Right renal cortex interstitium (tissue), 3 donors: ENCODE measurements at regions not wholly inside any gene's neighbourhood (a gene's known extent, or its start where the extent isn't known, plus 50 kb on each side); places are given as distances from the start of the nearest gene placed in this dataset.

ENCODE experiments used
- DNase-seq, 3 donors: peaks; one replicate each; pipeline ENCODE4 v3.0.0-alpha.2; 2013; ENCODE audit warnings: low read depth in 3 of 3, low spot score in 2 of 3

DNA sequence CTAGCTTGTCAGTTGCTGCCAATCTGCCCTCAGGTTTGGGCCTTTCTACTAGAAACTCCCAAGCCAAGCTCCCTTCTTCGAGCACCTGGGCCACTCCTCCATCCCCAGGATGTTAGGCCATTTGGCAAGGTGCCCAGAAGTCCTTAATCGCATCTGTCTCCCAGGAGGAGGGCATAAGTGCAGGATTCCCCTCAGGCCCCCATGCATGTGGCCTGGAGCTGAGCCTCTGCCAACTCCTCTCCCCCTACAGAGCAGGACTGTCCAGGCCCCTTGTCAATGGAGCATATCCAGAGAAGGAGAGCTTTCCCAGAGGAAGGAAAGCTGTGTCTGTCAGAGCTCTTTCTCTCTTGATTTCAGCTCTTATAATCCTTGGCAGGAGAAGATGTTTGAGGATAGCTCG lies 182.6 kb upstream of the ROPN1 start:
- DNase-seq: peak in 1 of 3 donors; percentile 21

DNA sequence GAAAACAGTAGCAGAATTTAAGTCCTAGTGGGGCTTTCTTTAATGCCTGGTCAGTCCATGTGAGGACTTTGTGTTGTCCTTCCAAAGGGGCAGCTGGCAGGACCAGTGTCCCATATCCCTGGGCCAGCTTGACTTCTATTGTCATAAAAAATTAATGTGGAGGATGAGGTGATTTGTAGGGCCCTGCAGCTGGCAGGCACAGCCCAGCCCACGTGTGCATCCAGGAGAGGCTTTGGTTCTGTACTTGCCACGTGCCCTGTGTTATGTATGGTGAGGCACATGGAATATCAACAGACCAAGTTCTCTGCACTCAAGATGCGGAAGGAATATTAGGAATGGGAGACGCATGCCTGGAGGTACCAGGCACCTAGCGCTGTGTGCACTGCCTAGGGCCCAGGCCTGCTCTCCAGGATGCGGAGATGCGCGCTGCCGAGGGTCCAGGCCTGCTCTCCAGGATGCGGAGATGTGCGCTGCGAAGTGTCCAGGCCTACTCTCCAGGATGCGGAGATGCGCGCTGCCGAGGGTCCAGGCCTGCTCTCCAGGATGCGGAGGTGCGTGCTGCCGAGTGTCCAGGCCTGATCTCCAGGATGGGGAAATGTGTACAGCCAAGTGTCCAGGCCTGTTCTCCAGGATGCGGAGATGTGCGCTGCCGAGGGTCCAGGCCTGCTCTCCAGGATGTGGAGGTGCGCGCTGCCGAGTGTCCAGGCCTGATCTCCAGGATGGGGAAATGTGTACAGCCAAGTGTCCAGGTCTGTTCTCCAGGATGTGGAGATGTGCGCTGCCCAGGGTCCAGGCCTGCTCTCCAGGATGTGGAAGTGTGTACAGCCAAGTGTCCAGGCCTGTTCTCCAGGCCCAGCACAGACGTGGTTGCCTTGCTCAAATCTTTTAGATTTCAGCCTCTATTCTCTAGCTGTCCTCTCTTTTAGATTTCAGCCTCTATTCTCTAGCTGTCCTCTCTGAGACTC lies 183.3 kb upstream of the ROPN1 start:
- DNase-seq: no peak

DNA sequence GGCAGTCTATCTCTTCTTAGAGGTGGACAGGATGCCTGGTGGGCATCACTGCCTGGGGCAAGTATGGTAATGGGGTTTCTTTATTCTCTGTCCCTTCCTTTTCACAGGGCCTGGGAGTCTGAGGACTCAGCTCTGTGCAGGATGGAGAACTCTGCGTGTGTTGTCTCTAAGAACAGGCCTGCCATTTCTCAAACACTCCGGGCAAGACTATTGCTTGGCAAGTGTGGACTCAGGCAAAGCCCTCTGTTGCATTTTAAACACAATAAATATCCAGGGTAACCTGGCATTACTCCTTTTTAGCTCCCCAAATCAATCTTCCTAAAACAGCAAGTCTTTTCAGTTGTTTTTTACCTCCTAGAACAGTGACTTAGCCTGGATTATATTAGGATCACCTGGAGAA lies 185.1 kb upstream of the ROPN1 start:
- no peak for DNase-seq

DNA sequence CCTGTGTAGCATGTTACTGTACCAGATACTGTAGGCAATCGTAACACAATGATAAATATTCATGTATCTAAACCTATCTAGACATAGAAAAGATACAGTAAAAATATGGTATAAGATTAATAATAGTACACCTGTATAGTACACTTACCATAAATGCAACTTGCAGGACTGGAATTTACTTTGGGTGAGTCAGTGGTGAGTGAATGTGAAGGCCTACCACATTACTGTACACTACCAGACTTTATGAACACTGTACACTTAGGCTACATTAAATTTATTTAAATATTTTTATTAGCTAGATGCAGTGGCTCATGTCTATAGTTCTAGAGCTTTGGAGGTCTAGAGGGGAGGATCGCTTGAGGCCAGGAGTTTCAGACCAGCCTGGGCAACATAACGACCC lies 186.6 kb upstream of the ROPN1 start:
- DNase-seq: no peak

DNA sequence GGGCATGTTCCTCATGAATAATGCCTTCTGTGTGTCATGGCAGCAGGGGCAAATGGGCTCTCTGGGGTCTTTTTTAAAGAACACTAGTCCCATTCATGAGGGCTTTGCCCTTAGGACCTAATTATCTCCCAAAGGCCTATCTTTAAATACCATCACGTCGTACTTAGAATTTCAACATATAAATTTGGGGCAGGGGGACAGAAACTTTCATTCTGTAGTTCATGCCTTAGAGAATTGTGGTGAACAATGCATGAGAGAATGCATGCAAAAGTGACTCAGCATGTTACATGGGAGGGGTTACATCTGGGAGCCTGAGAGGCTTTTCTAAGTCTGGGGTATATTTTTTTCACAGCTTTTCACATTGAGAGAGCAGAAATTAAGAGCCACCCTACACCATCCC lies 208.5 kb upstream of the ROPN1 start:
- no peak for DNase-seq

DNA sequence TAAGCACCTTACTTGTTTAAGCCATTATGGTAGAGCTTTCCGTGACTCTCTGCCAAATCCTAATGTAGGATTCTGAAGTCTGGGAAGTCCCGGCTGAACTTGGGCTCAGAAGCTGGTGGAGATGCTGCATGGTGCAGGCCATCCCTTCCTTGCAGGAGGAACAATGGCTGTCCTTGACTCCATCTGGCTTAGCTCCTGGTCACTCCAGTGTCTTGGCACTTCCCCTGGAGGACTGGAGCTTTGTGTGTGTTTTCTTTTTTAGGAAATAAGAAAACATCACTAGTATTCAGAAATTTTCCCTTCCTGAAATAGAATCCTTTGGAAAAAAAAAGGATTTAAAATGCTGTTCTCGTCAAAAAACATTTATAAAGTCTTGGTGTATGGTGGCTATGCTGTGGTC lies 209.3 kb upstream of the ROPN1 start:
- DNase-seq: no peak

DNA sequence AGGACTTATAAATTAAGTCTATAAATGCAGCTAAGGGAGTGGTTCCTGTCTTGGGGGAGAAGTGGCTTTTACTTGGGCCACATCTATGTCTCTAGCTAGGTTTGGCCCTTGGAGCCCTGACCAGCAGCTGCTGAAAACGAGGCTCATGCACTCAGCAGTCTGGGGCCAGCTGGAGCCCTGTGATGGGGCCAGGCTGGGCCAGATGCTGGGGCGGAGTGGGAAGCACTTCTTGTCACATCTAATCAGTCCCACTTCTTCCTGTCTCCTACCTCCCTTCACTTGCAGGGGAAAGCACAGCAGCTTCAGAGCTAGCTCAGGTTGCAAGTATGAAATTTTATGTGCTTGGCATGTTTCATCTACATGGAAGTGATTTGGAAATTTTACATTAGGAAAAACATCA lies 209.9 kb upstream of the ROPN1 start:
- DNase-seq: no peak

DNA sequence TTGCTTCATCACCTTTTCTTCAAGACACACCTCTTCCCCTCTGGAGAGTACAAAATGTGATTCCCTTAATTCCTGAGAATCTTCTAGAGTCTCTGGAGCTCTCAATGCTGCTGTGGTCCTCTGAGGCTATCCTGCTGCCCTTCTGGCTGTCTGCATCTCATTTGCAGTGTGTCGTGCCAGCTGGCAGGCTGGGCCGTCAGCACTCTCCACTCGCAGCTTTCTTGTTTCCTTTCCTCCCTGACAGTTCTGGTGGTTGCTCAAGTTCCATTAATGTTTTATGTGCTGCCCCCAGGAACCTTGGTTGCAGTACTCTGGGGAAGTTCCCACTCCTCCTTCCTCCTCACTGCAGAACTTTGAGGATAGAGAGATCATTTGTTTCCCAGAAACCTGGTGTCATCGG lies 210.8 kb upstream of the ROPN1 start:
- DNase-seq: no peak

DNA sequence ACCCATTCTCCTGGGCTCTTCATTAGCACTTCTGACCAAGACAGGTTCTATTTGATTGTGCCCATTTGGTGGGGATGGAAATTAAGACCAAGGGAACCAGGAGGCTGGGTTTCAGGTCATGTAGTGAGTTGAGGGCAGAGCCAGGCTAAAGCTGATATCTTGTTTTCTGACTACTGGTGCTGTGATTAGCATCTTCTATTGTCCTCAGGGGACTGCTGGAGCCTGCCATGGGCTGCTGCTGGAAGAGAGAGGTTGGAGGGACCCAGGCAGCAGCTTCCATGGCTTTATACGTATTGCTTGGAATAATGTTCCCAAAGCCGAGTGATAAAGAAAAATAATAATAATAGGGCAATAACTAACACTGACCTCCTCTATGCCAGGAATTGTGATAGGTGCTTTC lies 211.4 kb upstream of the ROPN1 start:
- DNase-seq: no peak

DNA sequence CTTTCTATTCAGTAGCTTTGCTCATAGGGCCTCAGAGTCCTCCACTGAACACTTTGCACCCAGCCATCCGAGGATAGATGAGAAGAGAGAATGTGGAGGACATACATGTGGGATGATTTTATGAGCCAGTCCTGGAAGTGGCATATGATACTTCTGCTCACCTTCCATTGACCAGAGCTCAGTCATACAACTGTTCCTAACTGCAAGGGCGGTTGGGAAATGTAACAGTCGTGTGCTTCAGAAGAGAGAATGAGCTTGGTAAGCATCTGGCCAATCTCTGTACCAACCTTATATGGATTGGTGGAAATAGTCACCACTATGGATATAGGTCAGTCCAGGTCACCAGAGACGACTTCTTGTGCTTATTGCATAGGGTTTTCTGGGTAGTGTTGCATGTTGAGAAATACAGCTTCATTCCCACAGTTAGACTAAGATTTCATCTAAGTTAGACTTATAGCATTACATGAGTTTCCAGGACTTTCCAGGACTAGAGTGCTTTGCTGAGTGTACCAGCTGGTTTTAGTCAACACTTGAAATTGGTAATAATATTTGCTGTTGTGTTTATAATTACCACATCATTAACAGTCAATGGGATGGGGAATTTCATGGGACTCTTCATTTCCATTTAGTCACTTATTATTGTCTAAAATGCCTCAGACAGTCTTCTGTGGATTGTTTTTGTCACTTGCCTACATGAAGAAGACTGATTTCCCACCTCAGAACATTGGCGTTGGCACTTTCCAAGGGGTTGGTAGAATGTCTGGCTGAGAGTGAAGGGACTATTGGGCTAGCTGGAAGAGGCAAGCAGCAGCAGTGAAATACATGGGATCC lies 214.5 kb upstream of the ROPN1 start:
- no peak for DNase-seq

DNA sequence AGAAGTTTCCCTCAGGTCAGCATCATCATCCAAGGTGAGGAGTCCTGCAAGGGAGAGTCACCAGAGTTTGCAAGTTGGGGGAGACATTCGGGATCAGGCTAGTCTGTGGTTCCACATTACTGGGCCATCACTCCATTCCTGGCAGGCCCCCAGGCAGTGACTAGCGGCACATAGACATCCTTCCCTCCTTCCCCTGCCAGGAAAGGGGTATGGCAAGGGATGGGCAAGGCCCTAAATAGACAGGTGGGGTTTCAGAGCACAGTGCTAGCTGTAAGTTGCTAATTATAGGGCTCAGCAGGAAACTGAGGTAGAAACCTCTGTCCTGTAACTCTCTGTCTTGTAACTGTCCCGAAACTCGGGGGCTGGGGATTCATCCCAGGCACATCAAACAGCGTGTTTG lies 215.2 kb upstream of the ROPN1 start:
- DNase-seq: no peak

DNA sequence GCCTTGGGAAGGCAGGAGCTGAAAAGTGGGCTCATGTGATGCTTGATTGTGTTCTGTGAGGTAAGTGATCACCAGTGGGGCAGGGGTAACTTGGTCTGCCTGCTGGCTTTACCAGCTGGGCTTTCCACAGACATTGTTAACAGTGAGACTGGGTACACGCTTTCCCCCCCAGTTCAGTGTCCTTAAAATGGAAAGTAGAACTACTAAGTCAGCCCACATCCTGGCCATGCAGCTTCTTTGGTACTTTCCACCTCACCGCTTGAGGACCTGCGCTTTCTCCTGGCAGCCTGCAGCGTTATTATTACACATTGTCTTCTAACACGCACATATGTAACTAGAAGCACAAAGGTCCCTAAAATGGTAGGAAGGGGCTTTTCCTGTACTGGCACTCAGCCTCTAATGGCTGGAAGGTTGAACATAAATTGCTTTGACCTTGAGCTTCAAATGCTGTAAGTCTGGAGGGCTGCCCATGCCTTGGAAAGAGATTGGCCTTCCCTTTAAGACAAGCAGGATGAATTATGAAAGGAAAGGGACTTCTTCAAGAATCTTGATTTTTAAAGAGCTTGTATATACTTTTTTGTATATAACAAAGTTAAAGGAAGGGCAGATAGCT lies 216.1 kb upstream of the ROPN1 start:
- DNase-seq: no peak

DNA sequence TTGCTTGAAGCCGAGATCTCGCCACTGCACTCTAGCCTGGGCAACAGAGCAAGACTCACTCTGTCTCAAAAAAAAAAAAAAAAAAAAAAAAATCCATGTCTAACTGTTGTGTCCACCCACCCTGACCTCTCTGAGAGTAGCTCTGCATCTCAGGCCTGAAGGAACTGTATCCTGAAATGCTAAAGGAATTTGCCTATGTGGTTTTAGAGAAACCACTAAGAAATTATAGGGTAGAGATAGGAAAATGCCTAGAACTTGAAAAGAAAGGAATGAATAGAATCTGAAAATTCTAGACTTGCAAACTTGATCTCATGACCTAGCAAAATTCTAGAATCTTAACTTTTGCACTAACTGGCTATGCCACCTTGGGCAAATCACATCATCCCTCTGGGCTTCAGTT lies 217.5 kb upstream of the ROPN1 start:
- no peak for DNase-seq

DNA sequence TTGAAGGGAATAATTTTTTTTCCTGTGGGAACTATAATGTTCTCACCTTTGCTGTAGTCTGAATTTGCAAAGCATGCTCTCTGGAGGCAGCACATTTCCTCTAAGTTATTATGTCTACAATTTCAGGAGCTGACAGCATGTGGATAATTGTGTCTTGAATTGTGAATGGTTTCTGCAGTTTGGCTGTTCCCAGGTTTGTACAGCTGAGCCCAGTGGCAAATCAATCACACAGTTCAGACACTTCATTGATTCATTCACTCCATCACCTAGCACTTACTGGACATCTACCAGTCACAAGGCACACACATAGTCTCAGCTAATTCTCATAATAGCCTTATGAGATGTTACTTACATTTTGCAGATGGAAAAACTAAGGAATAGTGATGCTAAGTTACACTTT lies 219.0 kb upstream of the ROPN1 start:
- no peak for DNase-seq

DNA sequence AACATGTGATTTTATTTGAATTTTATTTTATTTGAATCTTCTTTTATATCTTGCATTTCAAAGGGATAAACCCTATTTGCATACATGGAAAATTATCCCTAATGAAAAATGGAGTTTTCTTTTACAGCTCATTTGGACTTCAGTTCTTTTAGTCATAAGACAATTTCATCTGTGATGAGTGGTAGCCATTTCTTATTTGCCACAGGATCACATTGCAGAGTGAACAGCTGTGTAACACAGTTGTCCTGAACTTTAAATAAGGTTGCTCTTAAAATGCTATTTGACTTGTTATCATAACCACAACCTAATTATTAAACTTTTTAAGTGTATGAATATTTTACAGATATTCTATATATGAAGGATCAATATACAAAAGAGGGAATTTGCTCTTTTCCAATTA lies 221.7 kb upstream of the ROPN1 start:
- DNase-seq: no peak

DNA sequence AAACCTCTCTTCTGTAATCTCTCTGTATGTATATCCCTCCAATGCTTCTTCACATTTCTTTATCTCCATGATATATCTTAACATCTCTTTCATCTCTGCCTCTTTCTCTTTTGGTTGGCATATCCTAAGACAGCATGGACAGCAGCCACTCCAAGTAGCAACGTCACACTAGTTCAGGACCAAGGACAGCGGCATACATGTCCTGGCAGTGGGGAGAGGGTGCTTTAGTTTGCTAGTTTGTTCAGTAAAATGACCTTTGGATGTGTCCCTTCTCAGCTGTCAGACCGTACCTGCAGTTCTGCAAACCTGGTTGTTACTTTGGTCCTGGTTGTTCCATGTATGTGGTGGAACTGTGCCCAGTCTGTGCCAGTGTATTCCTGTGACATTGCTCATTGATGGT lies 225.6 kb upstream of the ROPN1 start:
- DNase-seq: peak; percentile 69 to 85 (median 77)

DNA sequence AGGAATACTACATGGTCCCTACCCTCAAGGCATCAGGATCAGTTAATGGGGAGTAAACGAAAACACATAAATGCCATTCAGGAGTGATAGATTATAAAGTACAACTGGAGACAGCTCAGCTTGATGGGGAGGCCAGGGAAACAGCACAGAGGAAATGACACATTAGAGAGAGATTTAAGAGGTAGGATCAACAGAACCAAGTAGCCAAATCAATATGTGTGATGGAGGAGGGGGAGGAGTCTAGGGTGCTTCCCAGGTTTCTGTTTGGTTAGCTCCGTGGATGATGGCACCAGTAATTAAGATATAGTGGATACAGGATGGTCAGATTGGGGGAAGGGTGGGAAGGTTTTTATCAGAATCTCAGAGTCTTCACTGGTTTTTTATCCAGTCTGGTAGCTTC lies 229.5 kb upstream of the ROPN1 start:
- no peak for DNase-seq

DNA sequence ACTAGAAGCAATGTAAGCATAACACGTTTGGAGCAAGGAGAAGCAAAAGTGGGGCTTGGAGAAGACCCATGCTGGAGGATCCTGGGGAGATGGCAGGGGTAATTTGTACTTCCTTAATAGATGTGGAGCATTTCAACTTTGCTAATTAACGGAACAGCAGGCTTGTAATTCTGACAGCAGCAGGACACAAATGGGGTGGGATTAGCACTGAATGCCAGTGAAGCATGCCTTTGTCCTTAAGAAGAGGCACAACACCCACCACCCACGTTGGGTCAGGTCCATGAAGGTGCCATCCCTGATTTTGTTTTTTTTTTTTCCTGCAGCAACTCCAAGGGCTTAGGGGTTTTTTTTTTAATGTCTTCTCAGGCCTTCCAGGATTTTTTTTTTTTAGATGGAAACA lies 231.9 kb upstream of the ROPN1 start:
- DNase-seq: no peak

DNA sequence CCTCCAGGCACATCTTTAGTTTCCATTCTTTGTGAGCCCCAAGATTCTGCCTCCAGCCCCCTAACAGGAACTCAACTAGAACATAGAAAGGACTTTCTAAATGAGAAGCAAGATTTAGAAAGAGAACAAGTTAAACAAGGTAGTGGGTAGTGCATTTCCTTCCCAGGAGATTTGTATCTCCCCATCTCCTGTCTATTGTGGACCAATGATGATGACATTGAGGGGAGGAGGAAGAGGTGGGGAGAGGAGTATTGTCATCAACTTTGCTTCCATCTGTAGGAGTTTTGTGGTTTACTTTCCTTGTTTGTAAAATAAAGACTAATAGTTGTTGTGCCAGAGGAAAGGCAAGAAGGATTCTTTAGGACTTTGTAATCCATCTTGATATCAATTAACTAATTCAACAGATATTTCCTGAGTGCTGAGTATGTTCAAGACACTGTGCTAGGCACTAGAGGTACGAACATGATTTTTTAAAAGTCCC lies 235.3 kb upstream of the ROPN1 start:
- DNase-seq: no peak

DNA sequence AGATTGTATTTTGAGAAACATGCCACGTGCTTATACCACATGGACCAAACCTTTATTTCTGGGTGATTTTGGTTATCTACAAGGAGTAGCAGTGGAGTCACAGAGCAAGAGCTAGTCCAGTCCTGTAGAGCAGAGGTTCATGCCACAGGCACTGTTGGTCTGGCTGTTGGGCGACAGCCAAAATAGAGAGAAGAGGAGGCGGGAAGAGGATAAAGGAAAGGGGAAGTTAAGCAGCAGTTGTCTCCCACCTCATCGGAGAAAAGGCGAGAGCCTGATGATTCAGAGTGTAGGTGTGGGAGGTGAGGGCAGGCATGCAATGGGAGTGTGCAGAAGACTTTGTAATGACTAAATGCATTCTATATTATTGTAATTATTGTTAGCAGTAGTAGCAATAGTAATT lies 237.5 kb upstream of the ROPN1 start:
- DNase-seq: no peak

DNA sequence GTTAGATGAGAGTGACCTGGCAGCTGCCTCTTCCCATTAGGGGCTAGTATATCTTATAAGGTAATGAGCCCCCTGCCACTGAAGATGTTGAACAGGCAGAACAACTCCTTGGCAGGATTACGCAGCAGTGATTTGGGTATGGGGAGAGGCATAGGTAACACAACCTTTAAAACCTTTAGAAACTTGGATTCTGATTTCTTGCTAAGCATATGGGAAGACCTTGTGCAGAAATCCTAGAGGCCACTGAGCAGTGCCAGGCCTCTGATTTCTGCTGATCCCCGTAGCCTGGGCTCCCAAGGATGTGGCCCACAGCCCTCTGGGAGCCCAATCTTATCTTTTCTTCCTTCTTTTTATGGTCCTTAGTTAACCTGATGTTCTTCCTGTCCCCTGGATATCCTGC lies 237.9 kb upstream of the ROPN1 start:
- DNase-seq: no peak
